ENCODE measurements at regions not wholly inside any gene's neighbourhood (a gene's known extent, or its start where the extent isn't known, plus 50 kb on each side); places are given as distances from the start of the nearest gene placed in this dataset.

DNA sequence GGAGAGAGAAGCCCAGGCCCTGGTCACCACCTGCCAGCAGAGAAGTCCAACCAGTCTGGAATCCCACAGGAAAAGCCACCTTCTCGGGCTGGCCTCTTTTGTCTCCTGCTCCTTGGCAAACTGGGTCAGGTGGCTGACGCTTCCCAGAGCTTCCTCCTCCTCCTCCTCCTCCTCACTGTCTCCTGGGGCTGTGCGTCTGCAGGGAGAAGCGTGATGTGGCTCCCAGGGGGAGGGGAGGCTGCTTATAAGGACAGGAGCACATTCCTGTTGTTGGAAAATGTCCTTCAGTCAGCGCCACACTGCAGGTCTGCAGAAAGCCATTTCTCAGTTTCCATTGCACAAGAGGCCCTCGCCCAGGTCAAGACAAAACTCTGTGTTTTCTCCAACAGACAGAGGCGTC lies 1316.5 kb downstream of the BRD1 start:
- TF ChIP-seq, protein P1, sequence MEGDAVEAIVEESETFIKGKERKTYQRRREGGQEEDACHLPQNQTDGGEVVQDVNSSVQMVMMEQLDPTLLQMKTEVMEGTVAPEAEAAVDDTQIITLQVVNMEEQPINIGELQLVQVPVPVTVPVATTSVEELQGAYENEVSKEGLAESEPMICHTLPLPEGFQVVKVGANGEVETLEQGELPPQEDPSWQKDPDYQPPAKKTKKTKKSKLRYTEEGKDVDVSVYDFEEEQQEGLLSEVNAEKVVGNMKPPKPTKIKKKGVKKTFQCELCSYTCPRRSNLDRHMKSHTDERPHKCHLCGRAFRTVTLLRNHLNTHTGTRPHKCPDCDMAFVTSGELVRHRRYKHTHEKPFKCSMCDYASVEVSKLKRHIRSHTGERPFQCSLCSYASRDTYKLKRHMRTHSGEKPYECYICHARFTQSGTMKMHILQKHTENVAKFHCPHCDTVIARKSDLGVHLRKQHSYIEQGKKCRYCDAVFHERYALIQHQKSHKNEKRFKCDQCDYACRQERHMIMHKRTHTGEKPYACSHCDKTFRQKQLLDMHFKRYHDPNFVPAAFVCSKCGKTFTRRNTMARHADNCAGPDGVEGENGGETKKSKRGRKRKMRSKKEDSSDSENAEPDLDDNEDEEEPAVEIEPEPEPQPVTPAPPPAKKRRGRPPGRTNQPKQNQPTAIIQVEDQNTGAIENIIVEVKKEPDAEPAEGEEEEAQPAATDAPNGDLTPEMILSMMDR (IDR thresholded peaks at IDR 0.05; ENCODE audit: control insufficient read depth, insufficient read depth, low read depth, low read length, missing control alignments) = no peak
- DNase-seq (ENCODE audit: low read depth) = no peak
- H3K4me3 ChIP-seq (ENCODE audit: control insufficient read depth, low read depth, low read length) = no peak overlapping the region

DNA sequence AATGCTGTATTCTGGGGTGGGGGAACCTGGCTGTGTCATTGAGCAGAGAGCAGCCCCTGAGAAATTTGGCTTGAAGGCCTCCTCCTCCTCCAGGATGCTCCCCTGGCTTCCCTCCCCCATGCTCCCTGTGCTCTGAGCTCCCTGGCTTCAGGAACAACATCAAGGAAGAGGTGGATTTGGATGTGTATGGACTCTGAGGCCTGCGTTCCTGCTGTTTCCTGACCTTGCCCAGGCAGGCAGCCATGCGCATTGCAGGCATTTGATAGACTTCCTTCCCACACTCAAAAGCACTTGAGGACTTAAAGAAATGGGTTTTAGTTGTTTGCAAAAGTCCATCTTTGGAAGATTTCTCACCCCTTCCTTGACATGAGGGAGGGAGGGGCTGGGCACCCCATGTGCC lies 1317.1 kb downstream of the BRD1 start:
- H3K4me3 ChIP-seq (ENCODE audit: control insufficient read depth, low read depth, low read length) = no peak overlapping the region
- no peak for DNase-seq (ENCODE audit: low read depth)
- TF ChIP-seq, protein P1 (IDR thresholded peaks at IDR 0.05; ENCODE audit: control insufficient read depth, insufficient read depth, low read depth, low read length, missing control alignments) = no peak

DNA sequence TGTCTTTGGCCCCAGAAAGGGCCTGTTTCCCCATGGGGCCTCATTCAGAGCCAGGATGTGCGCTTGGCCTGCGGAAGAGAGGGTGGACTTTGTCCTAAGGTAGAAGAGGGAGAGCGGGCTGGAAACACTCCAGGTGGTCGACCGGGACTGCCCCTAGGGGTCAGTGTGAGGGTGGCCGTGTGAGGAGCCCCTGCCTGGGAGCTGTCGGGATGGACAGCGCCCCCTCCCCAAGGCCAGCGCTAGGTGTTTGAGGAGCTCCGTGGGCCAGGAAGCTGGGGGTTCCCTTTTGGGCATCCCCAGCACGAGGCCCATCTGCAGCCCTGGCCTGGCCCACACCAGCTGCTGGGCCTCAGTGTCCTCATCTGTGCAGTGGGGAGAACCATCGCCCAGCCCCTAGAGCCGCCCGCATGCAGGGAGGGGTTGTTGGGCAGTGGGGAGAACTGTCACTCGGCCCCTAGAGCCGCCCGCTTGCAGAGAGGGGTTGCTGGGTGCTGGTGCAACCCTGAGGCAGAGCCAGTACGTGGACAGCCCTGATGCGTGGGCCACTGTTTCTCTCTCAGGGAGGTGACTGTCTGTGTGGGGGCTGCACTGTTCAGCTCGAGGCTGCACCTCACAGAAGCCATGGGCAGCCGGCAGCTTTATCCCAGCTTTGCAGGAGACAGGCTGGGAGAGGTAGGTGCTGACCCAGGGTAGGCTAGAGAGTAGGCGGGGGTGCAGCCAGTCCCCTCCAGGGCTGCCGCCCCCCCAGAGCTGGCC lies 1319.9 kb downstream of the BRD1 start:
- no peak overlapping the region for H3K4me3 ChIP-seq (ENCODE audit: control insufficient read depth, low read depth, low read length)
- DNase-seq (ENCODE audit: low read depth) = no peak
- TF ChIP-seq, protein P1 (IDR thresholded peaks at IDR 0.05; ENCODE audit: control insufficient read depth, insufficient read depth, low read depth, low read length, missing control alignments) = no peak

- TF ChIP-seq, protein P1 (IDR thresholded peaks at IDR 0.05; ENCODE audit: control insufficient read depth, insufficient read depth, low read depth, low read length, missing control alignments) = no peak
- no peak overlapping the region for H3K4me3 ChIP-seq (ENCODE audit: control insufficient read depth, low read depth, low read length)
- DNase-seq (ENCODE audit: low read depth) = no peak
Measured at GRCh38 chr22:48507171-48507570, 1320.5 kb downstream of the BRD1 start.

- DNase-seq (ENCODE audit: low read depth) = no peak
- H3K4me3 ChIP-seq (ENCODE audit: control insufficient read depth, low read depth, low read length) = no peak overlapping the region
- TF ChIP-seq, protein P1 (IDR thresholded peaks at IDR 0.05; ENCODE audit: control insufficient read depth, insufficient read depth, low read depth, low read length, missing control alignments) = no peak
Measured at GRCh38 chr22:48506506-48507145, 1321.0 kb downstream of the BRD1 start.

DNA sequence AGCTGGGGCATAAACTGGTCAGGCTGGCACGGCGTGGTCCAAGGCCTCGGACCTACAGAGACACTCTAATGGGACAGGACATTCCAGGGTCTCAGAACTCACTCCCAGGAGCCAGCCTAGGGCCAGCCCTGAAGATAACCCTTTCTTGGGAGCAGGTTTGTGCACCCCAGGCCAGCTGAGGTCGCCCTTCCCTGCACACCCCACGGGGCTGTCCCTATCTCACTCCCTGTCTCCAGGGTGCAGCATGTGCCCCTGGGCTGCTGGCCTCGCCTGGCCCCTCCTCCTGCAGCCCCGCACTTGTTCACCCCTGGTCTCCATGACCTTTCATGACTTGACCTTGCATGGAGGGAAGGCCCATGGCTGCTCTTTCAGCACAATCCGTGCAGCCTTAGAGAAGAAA lies 1321.8 kb downstream of the BRD1 start:
- DNase-seq (ENCODE audit: low read depth) = no peak
- no peak overlapping the region for H3K4me3 ChIP-seq (ENCODE audit: control insufficient read depth, low read depth, low read length)
- TF ChIP-seq, protein P1 (IDR thresholded peaks at IDR 0.05; ENCODE audit: control insufficient read depth, insufficient read depth, low read depth, low read length, missing control alignments) = no peak

All from AG09309 (cell line).